H1 (cell line): ENCODE measurements at regions not wholly inside any gene's neighbourhood (a gene's known extent, or its start where the extent isn't known, plus 50 kb on each side); places are given as distances from the start of the nearest gene placed in this dataset.

Source experiments
- CTCF ChIA-PET: fragments of 300-600 bp; sonication (Branson Sonifier 250); formaldehyde crosslinking; loops from one replicate; lab custom pipeline; 2021; ENCODE audit not compliant: partially characterized antibody; lab: Charles Lee
- POLR2A ChIA-PET: fragments of 300-600 bp; sonication (Branson Sonifier 250); formaldehyde crosslinking; loops from one replicate; lab custom pipeline; 2021; ENCODE audit warnings: inconsistent platforms; ENCODE audit not compliant: partially characterized antibody; lab: Charles Lee
- DNase-seq, 2 experiments: peaks; one replicate each; pipeline versions ENCODE4 v3.0.0 to v3.0.0-alpha.2; 2010 to 2022; ENCODE audit warnings: low spot score in 2 of 2, low read depth in 1 of 2, mixed read lengths in 1 of 2
- FAIRE-seq: peaks from 2 replicates; lab custom pipeline; 2011; peaks lifted over from hg19 to GRCh38; lab: Jason Lieb, UNC
- H2AFZ ChIP-seq: 2 replicates; pipeline ENCODE4 v1.8.1; 2012; ENCODE audit warnings: low read length, inconsistent platforms
- H2AK5ac ChIP-seq: 2 replicates; pipeline ENCODE4 v1.6.1; 2013; ENCODE audit warnings: low read depth, low read length
- H2BK120ac ChIP-seq: replicated peaks from 2 replicates; pipeline ENCODE3; 2013; ENCODE audit warnings: low read depth, low read length, inconsistent platforms
- H2BK12ac ChIP-seq: 2 replicates; pipeline ENCODE4 v1.6.1; 2013; ENCODE audit warnings: low read depth, low read length
- H2BK15ac ChIP-seq: 2 replicates; pipeline ENCODE4 v1.6.1; 2013; ENCODE audit warnings: low read length
- H2BK20ac ChIP-seq: 2 replicates; pipeline ENCODE4 v1.6.1; 2013; ENCODE audit warnings: low read length
- H2BK5ac ChIP-seq: 2 replicates; pipeline ENCODE4 v1.6.1; 2013; ENCODE audit warnings: low read depth, low read length
- H3K14ac ChIP-seq: 2 replicates; pipeline ENCODE4 v1.6.1; 2013; ENCODE audit warnings: inconsistent platforms; ENCODE audit not compliant: insufficient read length
- H3K18ac ChIP-seq: 2 replicates; pipeline ENCODE4 v1.6.1; 2013; ENCODE audit warnings: low read length; ENCODE audit errors: extremely low read depth
- H3K23ac ChIP-seq: 2 replicates; pipeline ENCODE4 v1.6.1; 2013; ENCODE audit warnings: inconsistent platforms; ENCODE audit not compliant: insufficient read length
- H3K23me2 ChIP-seq: 2 replicates; pipeline ENCODE4 v1.6.1; 2013; ENCODE audit warnings: low read depth, low read length
- H3K27ac ChIP-seq: 2 replicates; pipeline ENCODE4 v1.6.1; 2011; ENCODE audit warnings: low read depth, low read length, inconsistent platforms
- H3K27me3 ChIP-seq, 4 experiments: replicated peaks in 1 of 4; 1 replicate in 1 of 4; 2 replicates in 3 of 4; pipeline versions ENCODE4 v1.6.1 to v1.8.1; 2011 to 2013; ENCODE audit warnings: low read length in 3 of 4, mild to moderate bottlenecking in 3 of 4, inconsistent platforms in 2 of 4, mixed read lengths in 2 of 4, moderate library complexity in 1 of 4; ENCODE audit not compliant: control insufficient read depth in 3 of 4, insufficient read depth in 3 of 4; ENCODE audit errors: extremely low read depth in 1 of 4
- H3K36me3 ChIP-seq, 4 experiments: 2 replicates each; pipeline versions ENCODE4 v1.6.1 to v1.8.1; 2011 to 2013; ENCODE audit warnings: mild to moderate bottlenecking in 4 of 4, low read length in 3 of 4, moderate library complexity in 2 of 4, control low read depth in 1 of 4, inconsistent platforms in 1 of 4; ENCODE audit not compliant: insufficient read depth in 4 of 4, control insufficient read depth in 2 of 4
- H3K4ac ChIP-seq: replicated peaks from 2 replicates; pipeline ENCODE3; 2013; ENCODE audit warnings: low read length, low read depth, mixed read lengths, inconsistent platforms; ENCODE audit not compliant: insufficient read length
- H3K4me1 ChIP-seq, 4 experiments: replicated peaks in 1 of 4; 1 replicate in 1 of 4; 2 replicates in 3 of 4; pipeline versions ENCODE4 v1.6.1 to v1.8.1; 2011 to 2013; ENCODE audit warnings: low read length in 3 of 4, inconsistent platforms in 2 of 4, mixed read lengths in 1 of 4; ENCODE audit not compliant: insufficient read depth in 4 of 4, control insufficient read depth in 3 of 4
- H3K4me2 ChIP-seq, 2 experiments: 2 replicates each; pipeline versions ENCODE4 v1.6.1 to v1.8.1; 2011 to 2013; ENCODE audit warnings: low read depth in 2 of 2, low read length in 2 of 2, control low read depth in 1 of 2, inconsistent platforms in 1 of 2, mild to moderate bottlenecking in 1 of 2; ENCODE audit not compliant: insufficient read depth in 1 of 2
- H3K4me3 ChIP-seq, 4 experiments: fragments of 200-600, 300-600 bp in 1 of 4; sonication (generic), shearing (Covaris generic), sonication (Bioruptor Twin) in 1 of 4; 2 replicates each; pipeline versions ENCODE4 v1.5.1 to v1.8.1; 2011 to 2016; ENCODE audit warnings: low read length in 4 of 4, low read depth in 3 of 4, control low read depth in 2 of 4, inconsistent platforms in 2 of 4, mild to moderate bottlenecking in 2 of 4, mixed read lengths in 1 of 4, moderate library complexity in 1 of 4; ENCODE audit not compliant: insufficient read depth in 2 of 4; ENCODE audit errors: extremely low read depth in 1 of 4
- H3K56ac ChIP-seq: replicated peaks from 2 replicates; pipeline ENCODE3; 2013; ENCODE audit warnings: low read depth, mild to moderate bottlenecking, mixed read lengths, low read length, inconsistent platforms; ENCODE audit not compliant: insufficient read length
- H3K79me1 ChIP-seq: 2 replicates; pipeline ENCODE4 v1.6.1; 2013; ENCODE audit warnings: low read depth, low read length, control low read depth
- H3K79me2 ChIP-seq, 2 experiments: 2 replicates each; pipeline versions ENCODE4 v1.6.1 to v1.8.1; 2012 to 2013; ENCODE audit warnings: low read length in 2 of 2, mild to moderate bottlenecking in 2 of 2, inconsistent platforms in 1 of 2; ENCODE audit not compliant: insufficient read depth in 2 of 2, control insufficient read depth in 1 of 2
- H3K9ac ChIP-seq, 4 experiments: replicated peaks in 1 of 4; 1 replicate in 1 of 4; 2 replicates in 3 of 4; pipeline versions ENCODE4 v1.6.1 to v1.8.1; 2011 to 2013; ENCODE audit warnings: low read depth in 3 of 4, low read length in 3 of 4, control low read depth in 2 of 4, mild to moderate bottlenecking in 2 of 4, moderate library complexity in 2 of 4, inconsistent platforms in 1 of 4; ENCODE audit errors: extremely low read depth in 1 of 4
- H3K9me3 ChIP-seq, 2 experiments: 2 replicates each; pipeline versions ENCODE4 v1.6.1 to v1.8.1; 2012 to 2013; ENCODE audit warnings: mild to moderate bottlenecking in 2 of 2, moderate library complexity in 2 of 2, control low read depth in 1 of 2, inconsistent platforms in 1 of 2, low read depth in 1 of 2, low read length in 1 of 2, mixed read lengths in 1 of 2; ENCODE audit not compliant: insufficient read depth in 2 of 2
- H4K20me1 ChIP-seq, 2 experiments: replicated peaks in 1 of 2; 2 replicates each; pipeline versions ENCODE3 to v1.8.1; 2011 to 2013; ENCODE audit warnings: inconsistent platforms in 2 of 2, low read length in 2 of 2, mild to moderate bottlenecking in 1 of 2; ENCODE audit not compliant: insufficient read depth in 2 of 2, control insufficient read depth in 1 of 2
- H4K5ac ChIP-seq: 2 replicates; pipeline ENCODE4 v1.6.1; 2013; ENCODE audit warnings: low read length, low read depth, mixed read lengths, inconsistent platforms; ENCODE audit not compliant: insufficient read length
- H4K8ac ChIP-seq: 2 replicates; pipeline ENCODE4 v1.8.0; 2013; ENCODE audit warnings: mild to moderate bottlenecking, moderate library complexity, low read length, inconsistent platforms; ENCODE audit not compliant: insufficient read depth; ENCODE audit errors: extremely low read depth
- H4K91ac ChIP-seq: replicated peaks from 2 replicates; pipeline ENCODE3; 2013; ENCODE audit warnings: low read length, mixed read lengths, inconsistent platforms; ENCODE audit not compliant: insufficient read length
- CEBPB ChIP-seq: IDR thresholded peaks from 2 replicates; pipeline ENCODE4 v1.6.1; 2012; ENCODE audit warnings: low read depth, low read length
- FOSL1 ChIP-seq: IDR thresholded peaks from 2 replicates; pipeline ENCODE4 v1.6.1; 2011; ENCODE audit warnings: mild to moderate bottlenecking, low read depth, low read length, moderate library complexity; ENCODE audit not compliant: insufficient read depth
- MAFK ChIP-seq: IDR thresholded peaks from 2 replicates; pipeline ENCODE4 v1.6.1; 2012; ENCODE audit warnings: low read depth, mild to moderate bottlenecking, improper control_type of control experiment, low read length
- POLR2A ChIP-seq, 2 experiments: IDR thresholded peaks; 1 replicate in 1 of 2; 2 replicates in 1 of 2; pipeline ENCODE4 v1.6.1; 2011; ENCODE audit warnings: low read depth in 2 of 2, low read length in 2 of 2, mild to moderate bottlenecking in 2 of 2; ENCODE audit errors: control extremely low read depth in 1 of 2
- RXRA ChIP-seq: IDR thresholded peaks from 2 replicates; pipeline ENCODE4 v1.6.1; 2011; ENCODE audit warnings: low read depth, mild to moderate bottlenecking, low read length, moderate library complexity; ENCODE audit not compliant: insufficient read depth
- SIX5 ChIP-seq: IDR thresholded peaks from 2 replicates; pipeline ENCODE4 v1.6.1; 2011; ENCODE audit warnings: mild to moderate bottlenecking, low read depth, low read length
- TEAD4 ChIP-seq: IDR thresholded peaks from 2 replicates; pipeline ENCODE4 v1.6.1; 2012; ENCODE audit warnings: low read depth, low read length, inconsistent platforms, mixed read lengths
- ZNF274 ChIP-seq: IDR thresholded peaks from 2 replicates; pipeline ENCODE4 v1.7.0; 2012; ENCODE audit warnings: low read length, borderline replicate concordance; ENCODE audit errors: extremely low read depth
- WGBS, 2 experiments: shearing (Covaris generic) in 1 of 2; methylation state at CpG; one replicate each; pipeline versions ENCODE4 v1.1.6 to v1.1.7; 2013 to 2015; ENCODE audit warnings: low lambda C conversion rate in 2 of 2, mixed read lengths in 2 of 2, inconsistent platforms in 1 of 2, low coverage in 1 of 2, missing lambda C conversion rate in 1 of 2; ENCODE audit not compliant: insufficient replicate concordance in 2 of 2, insufficient coverage in 1 of 2, insufficient read length in 1 of 2; ENCODE audit errors: extremely low coverage in 1 of 2, missing lambda C conversion rate in 1 of 2; 5-methylcytosine and 5-hydroxymethylcytosine counted together

GRCh38 chr2:66674087-66674486 is 239.2 kb downstream of the MEIS1 start:
- Histone ChIP-seq H4K5ac (no peak overlapping the region), H3K18ac (no peak overlapping the region), H2BK15ac (no peak overlapping the region), H3K36me3 (no peaks in the 10 kb centered on the region), H3K4me3 (no peak overlapping the region), H2BK5ac (no peak overlapping the region), H3K9me3 (no peaks in the 10 kb centered on the region), H2AFZ (no peak overlapping the region), H2BK120ac (no peak overlapping the region), H3K9ac (no peak overlapping the region), H3K4me1 (peaks cover 0 to 3% (median 0%) of the 10 kb centered on the region in 4 experiments; a peak in 2 of 7 replicates), H3K79me1 (no peaks in the 10 kb centered on the region), H3K23ac (no peak overlapping the region), H3K56ac (no peak overlapping the region), H4K8ac (no peak overlapping the region), H2BK20ac (no peak overlapping the region), H4K20me1 (no peaks in the 10 kb centered on the region), H3K14ac (no peak overlapping the region), H3K27ac (no peak overlapping the region), H3K27me3 (no peaks in the 10 kb centered on the region), H3K4ac (no peak overlapping the region), H2BK12ac (no peak overlapping the region), H3K23me2 (no peaks in the 10 kb centered on the region), H3K79me2 (no peaks in the 10 kb centered on the region), H3K4me2 (no peak overlapping the region), H2AK5ac (no peak overlapping the region), H4K91ac (no peak overlapping the region)
- ChIA-PET POLR2A (no interaction called here), CTCF (no interaction called here)
- DNase-seq (no peak), FAIRE-seq (no peak)
- WGBS, 2 experiments = 84% methylated on average over 1 of the region's 1 CpG; no CpG with 5 or more reads in 1 of the 2 experiments
- TF ChIP-seq TEAD4 = no peak
- no peak for TF ChIP-seq SIX5
- no peak for TF ChIP-seq RXRA
- no peak for TF ChIP-seq MAFK
- TF ChIP-seq ZNF274 = no peak
- no peak for TF ChIP-seq FOSL1
- TF ChIP-seq POLR2A (IDR thresholded peaks at IDR 0.05; ENCODE audit: control extremely low read depth in 1 of 2, low read depth in 2 of 2, low read length in 2 of 2) = no peak
- no peak for TF ChIP-seq CEBPB
